GM23338 (cell line): ENCODE measurements at regions not wholly inside any gene's neighbourhood (a gene's known extent, or its start where the extent isn't known, plus 50 kb on each side); places are given as distances from the start of the nearest gene placed in this dataset.

Experiments
- ATAC-seq: fragments of 200-7000 bp; cut with Tn5 transposase; 3 replicates; pipeline ENCODE4 v1.9.1; 2020
- DNase-seq: peaks from one replicate; pipeline ENCODE4 v3.0.0-alpha.2; 2015; ENCODE audit warnings: low spot score
- H2AFZ ChIP-seq: fragments of 200-600 bp; sonication (generic); 2 replicates; pipeline ENCODE4 v1.8.0; 2016; ENCODE audit warnings: antibody characterized with exemption, mild to moderate bottlenecking, moderate library complexity
- H3F3A ChIP-seq: fragments of 200-600 bp; sonication (generic); replicated peaks from 2 replicates; pipeline ENCODE4 v1.8.0; 2017; ENCODE audit warnings: antibody characterized with exemption, mixed run types, low read depth
- H3K27ac ChIP-seq: fragments of 200-600 bp; sonication (generic); 2 replicates; pipeline ENCODE4 v1.6.1; 2016; ENCODE audit warnings: low read depth
- H3K27me3 ChIP-seq: fragments of 200-600 bp; sonication (generic); 2 replicates; pipeline ENCODE4 v1.8.0; 2016; ENCODE audit warnings: mild to moderate bottlenecking, mixed run types, moderate library complexity; ENCODE audit not compliant: insufficient read depth
- H3K36me3 ChIP-seq: fragments of 200-600 bp; sonication (generic); 2 replicates; pipeline ENCODE4 v1.8.0; 2016; ENCODE audit warnings: mild to moderate bottlenecking; ENCODE audit not compliant: insufficient read depth
- H3K4me1 ChIP-seq: fragments of 200-600 bp; sonication (generic); 2 replicates; pipeline ENCODE4 v1.8.0; 2016; ENCODE audit warnings: mild to moderate bottlenecking, moderate library complexity; ENCODE audit not compliant: insufficient read depth
- H3K4me2 ChIP-seq: fragments of 200-600 bp; sonication (generic); 2 replicates; pipeline ENCODE4 v1.7.1; 2017; ENCODE audit warnings: mixed run types
- H3K4me3 ChIP-seq: fragments of 200-600 bp; sonication (generic); 2 replicates; pipeline ENCODE4 v1.6.1; 2016; ENCODE audit warnings: mixed run types
- H3K79me2 ChIP-seq: fragments of 200-600 bp; sonication (generic); replicated peaks from 2 replicates; pipeline ENCODE4 v1.8.0; 2017; ENCODE audit warnings: mild to moderate bottlenecking; ENCODE audit not compliant: insufficient read depth
- H3K9me2 ChIP-seq: fragments of 200-600 bp; sonication (generic); 2 replicates; pipeline ENCODE4 v1.8.0; 2017; ENCODE audit not compliant: insufficient read depth
- H4K20me1 ChIP-seq: fragments of 200-600 bp; sonication (generic); replicated peaks from 2 replicates; pipeline ENCODE4 v1.8.0; 2017; ENCODE audit warnings: mild to moderate bottlenecking; ENCODE audit not compliant: insufficient read depth
- H3K27ac Mint-ChIP-seq: 2 replicates; pipeline ENCODE4 v1.8.0; 2020; ENCODE audit warnings: inconsistent platforms, mild to moderate bottlenecking, moderate library complexity, mixed read lengths
- H3K27me3 Mint-ChIP-seq: 3 replicates; pipeline ENCODE4 v1.8.0; 2022; ENCODE audit warnings: low read depth, mild to moderate bottlenecking, moderate library complexity, mixed read lengths, inconsistent platforms; ENCODE audit not compliant: insufficient read depth, poor library complexity
- H3K36me3 Mint-ChIP-seq: 3 replicates; pipeline ENCODE4 v1.8.0; 2021; ENCODE audit warnings: low read depth, mild to moderate bottlenecking, inconsistent platforms, moderate library complexity, mixed read lengths
- H3K4me1 Mint-ChIP-seq: 3 replicates; pipeline ENCODE4 v1.8.0; 2020; ENCODE audit warnings: mild to moderate bottlenecking, inconsistent platforms, mixed read lengths
- H3K4me3 Mint-ChIP-seq: 3 replicates; pipeline ENCODE4 v1.8.0; 2021; ENCODE audit warnings: moderate library complexity, mild to moderate bottlenecking, inconsistent platforms, mixed read lengths
- H3K9me3 Mint-ChIP-seq: 3 replicates; pipeline ENCODE4 v1.8.0; 2020; ENCODE audit warnings: moderate library complexity, mild to moderate bottlenecking, inconsistent platforms, mixed read lengths
- CREB1 ChIP-seq: fragments of 250-450 bp; sonication (Bioruptor Pico); IDR thresholded peaks from 2 replicates; pipeline ENCODE4 v1.5.0; 2020; ENCODE audit warnings: low read depth, mild to moderate bottlenecking, moderate library complexity
- EZH2 ChIP-seq: fragments of 200-600 bp; sonication (generic); IDR thresholded peaks from one replicate; pipeline ENCODE4 v1.8.0; 2017; ENCODE audit warnings: antibody characterized with exemption, mild to moderate bottlenecking, low read depth; ENCODE audit not compliant: unreplicated experiment
- EZH2phosphoT487 ChIP-seq: fragments of 200-600 bp; sonication (generic); IDR thresholded peaks from one replicate; pipeline ENCODE4 v1.8.1; 2018; ENCODE audit warnings: antibody characterized with exemption; ENCODE audit not compliant: unreplicated experiment
- JUNB ChIP-seq: IDR thresholded peaks from one replicate; pipeline ENCODE4 v1.6.1; 2016; ENCODE audit warnings: antibody characterized with exemption; ENCODE audit not compliant: unreplicated experiment
- NANOG ChIP-seq: IDR thresholded peaks from 2 replicates; pipeline ENCODE4 v1.6.1; 2016; ENCODE audit warnings: antibody characterized with exemption, borderline replicate concordance
- POLR2AphosphoS5 ChIP-seq: IDR thresholded peaks from 2 replicates; pipeline ENCODE4 v1.6.1; 2016; ENCODE audit warnings: antibody characterized with exemption, low read depth
- STAT1 ChIP-seq: IDR thresholded peaks from one replicate; pipeline ENCODE4 v1.6.1; 2016; ENCODE audit warnings: antibody characterized with exemption; ENCODE audit not compliant: unreplicated experiment
- ZNF114 ChIP-seq: fragments of 250-450 bp; sonication (Bioruptor Pico); IDR thresholded peaks from 2 replicates; pipeline ENCODE4 v1.5.0; 2020; ENCODE audit warnings: mild to moderate bottlenecking, moderate library complexity
- ZNF331 ChIP-seq: fragments of 250-450 bp; sonication (Bioruptor Pico); IDR thresholded peaks from 2 replicates; pipeline ENCODE4 v1.5.0; 2020; ENCODE audit warnings: low read depth, mild to moderate bottlenecking, moderate library complexity
- TF ChIP-seq, protein P1 (sequence below): IDR thresholded peaks from 2 replicates; pipeline ENCODE4 v1.6.1; 2016; ENCODE audit warnings: antibody characterized with exemption
- TF ChIP-seq, protein P2 (sequence below): fragments of 250-450 bp; sonication (Bioruptor Pico); IDR thresholded peaks from 2 replicates; pipeline ENCODE4 v1.5.0; 2020; ENCODE audit warnings: mild to moderate bottlenecking, moderate library complexity
- TF ChIP-seq, protein P3 (sequence below), 2 experiments: fragments of 200-600 bp in 1 of 2; sonication (generic) in 1 of 2; conservative IDR thresholded peaks; 2 replicates each; pipeline versions ENCODE4 v1.5.1 to v1.6.1; 2016 to 2017; ENCODE audit warnings: antibody characterized with exemption in 2 of 2, low read depth in 2 of 2, mild to moderate bottlenecking in 2 of 2, moderate library complexity in 1 of 2

DNA sequence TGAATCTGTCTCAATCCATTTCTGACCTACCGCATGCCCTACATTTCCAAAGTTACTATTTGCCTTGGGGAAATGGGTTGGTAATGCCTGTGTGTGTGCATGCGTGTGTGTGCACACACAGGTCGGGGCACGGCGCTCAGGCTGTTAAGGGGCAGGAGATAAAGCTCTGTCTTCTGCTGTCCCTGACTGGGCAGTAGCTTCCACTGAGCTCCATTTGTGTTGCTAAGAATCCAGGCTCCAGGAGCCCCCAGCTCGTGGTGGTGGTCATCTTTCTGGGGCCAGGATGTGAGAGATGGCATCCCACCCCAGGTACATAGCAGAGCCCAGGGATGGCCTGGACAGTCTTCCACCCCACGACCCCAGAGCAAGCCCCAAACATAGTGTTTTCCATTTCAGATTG lies 66.7 kb upstream of the HS6ST1 start:
- Histone ChIP-seq H3K27me3 (no peaks in the 10 kb centered on the region), H3K4me2 (no peak overlapping the region), H3K79me2 (no peaks in the 10 kb centered on the region), H3F3A (no peaks in the 10 kb centered on the region), H4K20me1 (no peaks in the 10 kb centered on the region), H3K9me2 (no peaks in the 10 kb centered on the region), H3K4me3 (no peak overlapping the region), H2AFZ (no peak overlapping the region), H3K4me1 (0 out of 2 replicates have a peak, but pooled peaks cover 5% of the 10 kb centered on the region), H3K27ac (no peak overlapping the region), H3K36me3 (no peaks in the 10 kb centered on the region)
- Mint-ChIP-seq H3K27me3 (peaks cover 12% of the 10 kb centered on the region), H3K4me3 (no peak overlapping the region), H3K27ac (no peak overlapping the region), H3K36me3 (no peaks in the 10 kb centered on the region; the same call in 2 of the 3 replicates), H3K4me1 (peaks cover 31% of the 10 kb centered on the region), H3K9me3 (no peaks in the 10 kb centered on the region; the same call in 2 of the 3 replicates)
- ATAC-seq (no peak), DNase-seq (no peak)
- TF ChIP-seq EZH2phosphoT487 (no peak), POLR2AphosphoS5 (no peak), EZH2 (no peak), ZNF114 (CRISPR knock-in tag) (no peak)

DNA sequence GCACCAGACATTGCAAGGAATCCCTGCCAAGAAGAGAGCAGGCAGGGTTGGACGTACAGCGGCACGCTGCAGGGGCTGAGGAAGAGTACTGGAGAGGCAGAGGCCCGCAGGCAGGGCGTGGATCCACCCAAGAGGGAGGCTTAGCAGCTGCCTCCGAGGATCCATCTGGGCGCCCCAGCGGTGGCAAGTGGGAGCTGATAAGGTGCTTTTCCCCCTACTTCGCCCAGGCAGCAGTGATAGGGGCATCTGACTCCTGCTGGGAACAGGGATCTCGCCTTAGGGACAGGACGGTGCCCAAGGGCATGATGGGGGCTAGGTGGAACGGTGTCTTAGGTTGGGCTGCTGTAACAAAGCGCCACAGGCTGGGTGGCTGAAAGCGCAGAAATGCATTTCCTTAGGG lies 67.4 kb upstream of the HS6ST1 start:
- Mint-ChIP-seq H3K27ac (no peak overlapping the region), H3K4me3 (no peak overlapping the region), H3K4me1 (peaks cover 28% of the 10 kb centered on the region), H3K9me3 (no peaks in the 10 kb centered on the region; the same call in 2 of the 3 replicates), H3K36me3 (no peaks in the 10 kb centered on the region; the same call in 2 of the 3 replicates), H3K27me3 (peaks cover 12% of the 10 kb centered on the region)
- Histone ChIP-seq H3K9me2 (no peaks in the 10 kb centered on the region), H3K27me3 (no peaks in the 10 kb centered on the region), H3F3A (no peaks in the 10 kb centered on the region), H4K20me1 (no peaks in the 10 kb centered on the region), H3K36me3 (no peaks in the 10 kb centered on the region), H2AFZ (no peak overlapping the region), H3K4me2 (no peak overlapping the region), H3K4me3 (no peak overlapping the region), H3K27ac (no peak overlapping the region), H3K4me1 (0 out of 2 replicates have a peak, but pooled peaks cover 5% of the 10 kb centered on the region), H3K79me2 (no peaks in the 10 kb centered on the region)
- ATAC-seq (no peak), DNase-seq (no peak)
- TF ChIP-seq JUNB, result no peak
- TF ChIP-seq NANOG, result no peak
- no peak for TF ChIP-seq POLR2AphosphoS5
- no peak for TF ChIP-seq ZNF331 (CRISPR knock-in tag)
- no peak for TF ChIP-seq ZNF114 (CRISPR knock-in tag)
- TF ChIP-seq, protein P1, sequence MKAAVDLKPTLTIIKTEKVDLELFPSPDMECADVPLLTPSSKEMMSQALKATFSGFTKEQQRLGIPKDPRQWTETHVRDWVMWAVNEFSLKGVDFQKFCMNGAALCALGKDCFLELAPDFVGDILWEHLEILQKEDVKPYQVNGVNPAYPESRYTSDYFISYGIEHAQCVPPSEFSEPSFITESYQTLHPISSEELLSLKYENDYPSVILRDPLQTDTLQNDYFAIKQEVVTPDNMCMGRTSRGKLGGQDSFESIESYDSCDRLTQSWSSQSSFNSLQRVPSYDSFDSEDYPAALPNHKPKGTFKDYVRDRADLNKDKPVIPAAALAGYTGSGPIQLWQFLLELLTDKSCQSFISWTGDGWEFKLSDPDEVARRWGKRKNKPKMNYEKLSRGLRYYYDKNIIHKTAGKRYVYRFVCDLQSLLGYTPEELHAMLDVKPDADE, result no peak
- no peak for TF ChIP-seq EZH2
- TF ChIP-seq, protein P2, sequence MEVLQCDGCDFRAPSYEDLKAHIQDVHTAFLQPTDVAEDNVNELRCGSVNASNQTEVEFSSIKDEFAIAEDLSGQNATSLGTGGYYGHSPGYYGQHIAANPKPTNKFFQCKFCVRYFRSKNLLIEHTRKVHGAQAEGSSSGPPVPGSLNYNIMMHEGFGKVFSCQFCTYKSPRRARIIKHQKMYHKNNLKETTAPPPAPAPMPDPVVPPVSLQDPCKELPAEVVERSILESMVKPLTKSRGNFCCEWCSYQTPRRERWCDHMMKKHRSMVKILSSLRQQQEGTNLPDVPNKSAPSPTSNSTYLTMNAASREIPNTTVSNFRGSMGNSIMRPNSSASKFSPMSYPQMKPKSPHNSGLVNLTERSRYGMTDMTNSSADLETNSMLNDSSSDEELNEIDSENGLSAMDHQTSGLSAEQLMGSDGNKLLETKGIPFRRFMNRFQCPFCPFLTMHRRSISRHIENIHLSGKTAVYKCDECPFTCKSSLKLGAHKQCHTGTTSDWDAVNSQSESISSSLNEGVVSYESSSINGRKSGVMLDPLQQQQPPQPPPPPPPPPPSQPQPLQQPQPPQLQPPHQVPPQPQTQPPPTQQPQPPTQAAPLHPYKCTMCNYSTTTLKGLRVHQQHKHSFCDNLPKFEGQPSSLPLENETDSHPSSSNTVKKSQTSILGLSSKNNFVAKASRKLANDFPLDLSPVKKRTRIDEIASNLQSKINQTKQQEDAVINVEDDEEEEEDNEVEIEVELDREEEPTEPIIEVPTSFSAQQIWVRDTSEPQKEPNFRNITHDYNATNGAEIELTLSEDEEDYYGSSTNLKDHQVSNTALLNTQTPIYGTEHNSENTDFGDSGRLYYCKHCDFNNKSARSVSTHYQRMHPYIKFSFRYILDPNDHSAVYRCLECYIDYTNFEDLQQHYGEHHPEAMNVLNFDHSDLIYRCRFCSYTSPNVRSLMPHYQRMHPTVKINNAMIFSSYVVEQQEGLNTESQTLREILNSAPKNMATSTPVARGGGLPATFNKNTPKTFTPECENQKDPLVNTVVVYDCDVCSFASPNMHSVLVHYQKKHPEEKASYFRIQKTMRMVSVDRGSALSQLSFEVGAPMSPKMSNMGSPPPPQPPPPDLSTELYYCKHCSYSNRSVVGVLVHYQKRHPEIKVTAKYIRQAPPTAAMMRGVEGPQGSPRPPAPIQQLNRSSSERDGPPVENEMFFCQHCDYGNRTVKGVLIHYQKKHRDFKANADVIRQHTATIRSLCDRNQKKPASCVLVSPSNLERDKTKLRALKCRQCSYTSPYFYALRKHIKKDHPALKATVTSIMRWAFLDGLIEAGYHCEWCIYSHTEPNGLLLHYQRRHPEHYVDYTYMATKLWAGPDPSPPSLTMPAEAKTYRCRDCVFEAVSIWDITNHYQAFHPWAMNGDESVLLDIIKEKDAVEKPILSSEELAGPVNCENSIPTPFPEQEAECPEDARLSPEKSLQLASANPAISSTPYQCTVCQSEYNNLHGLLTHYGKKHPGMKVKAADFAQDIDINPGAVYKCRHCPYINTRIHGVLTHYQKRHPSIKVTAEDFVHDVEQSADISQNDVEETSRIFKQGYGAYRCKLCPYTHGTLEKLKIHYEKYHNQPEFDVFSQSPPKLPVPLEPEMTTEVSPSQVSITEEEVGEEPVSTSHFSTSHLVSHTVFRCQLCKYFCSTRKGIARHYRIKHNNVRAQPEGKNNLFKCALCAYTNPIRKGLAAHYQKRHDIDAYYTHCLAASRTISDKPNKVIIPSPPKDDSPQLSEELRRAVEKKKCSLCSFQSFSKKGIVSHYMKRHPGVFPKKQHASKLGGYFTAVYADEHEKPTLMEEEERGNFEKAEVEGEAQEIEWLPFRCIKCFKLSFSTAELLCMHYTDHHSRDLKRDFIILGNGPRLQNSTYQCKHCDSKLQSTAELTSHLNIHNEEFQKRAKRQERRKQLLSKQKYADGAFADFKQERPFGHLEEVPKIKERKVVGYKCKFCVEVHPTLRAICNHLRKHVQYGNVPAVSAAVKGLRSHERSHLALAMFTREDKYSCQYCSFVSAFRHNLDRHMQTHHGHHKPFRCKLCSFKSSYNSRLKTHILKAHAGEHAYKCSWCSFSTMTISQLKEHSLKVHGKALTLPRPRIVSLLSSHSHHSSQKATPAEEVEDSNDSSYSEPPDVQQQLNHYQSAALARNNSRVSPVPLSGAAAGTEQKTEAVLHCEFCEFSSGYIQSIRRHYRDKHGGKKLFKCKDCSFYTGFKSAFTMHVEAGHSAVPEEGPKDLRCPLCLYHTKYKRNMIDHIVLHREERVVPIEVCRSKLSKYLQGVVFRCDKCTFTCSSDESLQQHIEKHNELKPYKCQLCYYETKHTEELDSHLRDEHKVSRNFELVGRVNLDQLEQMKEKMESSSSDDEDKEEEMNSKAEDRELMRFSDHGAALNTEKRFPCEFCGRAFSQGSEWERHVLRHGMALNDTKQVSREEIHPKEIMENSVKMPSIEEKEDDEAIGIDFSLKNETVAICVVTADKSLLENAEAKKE (CRISPR knock-in tag), result no peak
- TF ChIP-seq STAT1, result no peak
- TF ChIP-seq CREB1 (CRISPR knock-in tag), result no peak
- TF ChIP-seq, protein P3, sequence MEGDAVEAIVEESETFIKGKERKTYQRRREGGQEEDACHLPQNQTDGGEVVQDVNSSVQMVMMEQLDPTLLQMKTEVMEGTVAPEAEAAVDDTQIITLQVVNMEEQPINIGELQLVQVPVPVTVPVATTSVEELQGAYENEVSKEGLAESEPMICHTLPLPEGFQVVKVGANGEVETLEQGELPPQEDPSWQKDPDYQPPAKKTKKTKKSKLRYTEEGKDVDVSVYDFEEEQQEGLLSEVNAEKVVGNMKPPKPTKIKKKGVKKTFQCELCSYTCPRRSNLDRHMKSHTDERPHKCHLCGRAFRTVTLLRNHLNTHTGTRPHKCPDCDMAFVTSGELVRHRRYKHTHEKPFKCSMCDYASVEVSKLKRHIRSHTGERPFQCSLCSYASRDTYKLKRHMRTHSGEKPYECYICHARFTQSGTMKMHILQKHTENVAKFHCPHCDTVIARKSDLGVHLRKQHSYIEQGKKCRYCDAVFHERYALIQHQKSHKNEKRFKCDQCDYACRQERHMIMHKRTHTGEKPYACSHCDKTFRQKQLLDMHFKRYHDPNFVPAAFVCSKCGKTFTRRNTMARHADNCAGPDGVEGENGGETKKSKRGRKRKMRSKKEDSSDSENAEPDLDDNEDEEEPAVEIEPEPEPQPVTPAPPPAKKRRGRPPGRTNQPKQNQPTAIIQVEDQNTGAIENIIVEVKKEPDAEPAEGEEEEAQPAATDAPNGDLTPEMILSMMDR (conservative IDR thresholded peaks at IDR 0.05; ENCODE audit: low read depth in 2 of 2), result no peak
- no peak for TF ChIP-seq EZH2phosphoT487
